ENCODE measurements at regions not wholly inside any gene's neighbourhood (a gene's known extent, or its start where the extent isn't known, plus 50 kb on each side); places are given as distances from the start of the nearest gene placed in this dataset.
"Not testable (repeated sequence)": the region's sequence is repeated elsewhere in the genome, so short reads cannot be mapped to it uniquely, and the experiment has no call there.

- no peak for DNase-seq
These were observed 419.2 kb downstream of the AGTPBP1 start for GRCh38 chr9:85322592-85322991.

- no peak for DNase-seq
These were observed 420.2 kb downstream of the AGTPBP1 start for GRCh38 chr9:85321561-85321960.

- DNase-seq: no peak
These were observed 421.7 kb downstream of the AGTPBP1 start for GRCh38 chr9:85319936-85320656.

GRCh38 chr9:85315535-85315934 lies 426.2 kb downstream of the AGTPBP1 start:
- not testable (repeated sequence) for DNase-seq

- no peak for DNase-seq
These were observed 431.2 kb downstream of the AGTPBP1 start for GRCh38 chr9:85310573-85310972.

GRCh38 chr9:85303757-85304134 lies 438.0 kb downstream of the AGTPBP1 start:
- no peak for DNase-seq

GRCh38 chr9:85302938-85303756 lies 438.6 kb downstream of the AGTPBP1 start:
- DNase-seq: no peak

GRCh38 chr9:85298499-85298898 lies 443.3 kb downstream of the AGTPBP1 start:
- no peak for DNase-seq

- DNase-seq: not testable (repeated sequence)
These were observed 446.5 kb downstream of the AGTPBP1 start for GRCh38 chr9:85295244-85295643.

GRCh38 chr9:85292261-85292660 lies 449.5 kb downstream of the AGTPBP1 start:
- no peak for DNase-seq

GRCh38 chr9:85291266-85291665 lies 450.5 kb downstream of the AGTPBP1 start:
- DNase-seq: no peak

- DNase-seq: peak; percentile 7
These were observed 451.7 kb downstream of the AGTPBP1 start for GRCh38 chr9:85290019-85290418.

GRCh38 chr9:85289142-85289541 lies 452.6 kb downstream of the AGTPBP1 start:
- no peak for DNase-seq

- no peak for DNase-seq
These were observed 458.3 kb downstream of the AGTPBP1 start for GRCh38 chr9:85283421-85283820.

GRCh38 chr9:85278769-85279168 lies 463.0 kb downstream of the AGTPBP1 start:
- DNase-seq: no peak

GRCh38 chr9:85276741-85277140 lies 465.0 kb downstream of the AGTPBP1 start:
- no peak for DNase-seq

GRCh38 chr9:85269811-85270210 lies 471.9 kb downstream of the AGTPBP1 start:
- DNase-seq: no peak

GRCh38 chr9:85268131-85268530 lies 473.6 kb downstream of the AGTPBP1 start:
- DNase-seq: no peak

GRCh38 chr9:85264695-85265094 lies 477.1 kb downstream of the AGTPBP1 start:
- no peak for DNase-seq

GRCh38 chr9:85263288-85263687 lies 478.5 kb downstream of the AGTPBP1 start:
- no peak for DNase-seq

- no peak for DNase-seq
These were observed 479.4 kb downstream of the AGTPBP1 start for GRCh38 chr9:85262333-85262732.

- DNase-seq: no peak
These were observed 481.4 kb downstream of the AGTPBP1 start for GRCh38 chr9:85260275-85260845.

GRCh38 chr9:85258823-85259370 lies 482.9 kb downstream of the AGTPBP1 start:
- DNase-seq: no peak

- DNase-seq: no peak
These were observed 483.5 kb downstream of the AGTPBP1 start for GRCh38 chr9:85258236-85258635.

Data from CD4-positive, alpha-beta T cell treated with Interferon gamma for 1 hour (primary cell).